HG02885 (cell line): ENCODE measurements at regions not wholly inside any gene's neighbourhood (a gene's known extent, or its start where the extent isn't known, plus 50 kb on each side); places are given as distances from the start of the nearest gene placed in this dataset.

Experiments
- ATAC-seq: cut with Tn5 transposase; IDR thresholded peaks from one replicate; pipeline ENCODE4 v1.9.1; 2021; ENCODE audit warnings: mild to moderate bottlenecking; ENCODE audit not compliant: unreplicated experiment, poor library complexity

GRCh38 chr2:81870119-81870518 is 1565.6 kb upstream of the LRRTM1 start:
- ATAC-seq: no peak

- ATAC-seq: no peak
Measured at GRCh38 chr2:81858998-81859397, 1554.4 kb upstream of the LRRTM1 start.

GRCh38 chr2:81853341-81853740 is 1548.8 kb upstream of the LRRTM1 start:
- no peak for ATAC-seq

- no peak for ATAC-seq
Measured at GRCh38 chr2:81852651-81853050, 1548.1 kb upstream of the LRRTM1 start.

GRCh38 chr2:81839780-81840179 is 1535.2 kb upstream of the LRRTM1 start:
- ATAC-seq: no peak

GRCh38 chr2:81835321-81836000 is 1530.9 kb upstream of the LRRTM1 start:
- no peak for ATAC-seq

- no peak for ATAC-seq
Measured at GRCh38 chr2:81786811-81787210, 1482.3 kb upstream of the LRRTM1 start.

- ATAC-seq: no peak
Measured at GRCh38 chr2:81767187-81767912, 1462.8 kb upstream of the LRRTM1 start.

GRCh38 chr2:81747481-81748070 is 1443.0 kb upstream of the LRRTM1 start:
- no peak for ATAC-seq

GRCh38 chr2:81739966-81740365 is 1435.4 kb upstream of the LRRTM1 start:
- no peak for ATAC-seq

GRCh38 chr2:81734981-81735380 is 1430.4 kb upstream of the LRRTM1 start:
- ATAC-seq: no peak

GRCh38 chr2:81714817-81715216 is 1410.3 kb upstream of the LRRTM1 start:
- no peak for ATAC-seq

GRCh38 chr2:81706856-81707255 is 1402.3 kb upstream of the LRRTM1 start:
- ATAC-seq: no peak

- ATAC-seq: no peak
Measured at GRCh38 chr2:81703831-81704230, 1399.3 kb upstream of the LRRTM1 start.

GRCh38 chr2:81692566-81692965 is 1388.0 kb upstream of the LRRTM1 start:
- no peak for ATAC-seq

GRCh38 chr2:81675641-81676040 is 1371.1 kb upstream of the LRRTM1 start:
- ATAC-seq: no peak

GRCh38 chr2:81672923-81673322 is 1368.4 kb upstream of the LRRTM1 start:
- no peak for ATAC-seq

- ATAC-seq: no peak
Measured at GRCh38 chr2:81672516-81672915, 1368.0 kb upstream of the LRRTM1 start.

- ATAC-seq: no peak
Measured at GRCh38 chr2:81670885-81671284, 1366.3 kb upstream of the LRRTM1 start.

- ATAC-seq: no peak
Measured at GRCh38 chr2:81661081-81661480, 1356.5 kb upstream of the LRRTM1 start.

GRCh38 chr2:81658227-81658626 is 1353.7 kb upstream of the LRRTM1 start:
- no peak for ATAC-seq
